DOHH2 (cell line): ENCODE measurements at regions not wholly inside any gene's neighbourhood (a gene's known extent, or its start where the extent isn't known, plus 50 kb on each side); places are given as distances from the start of the nearest gene placed in this dataset.

Experiments used
- H3F3A ChIP-seq: fragments of 200-600 bp; sonication (generic), shearing (Covaris generic); 2 replicates; pipeline ENCODE4 v1.6.0; 2016; ENCODE audit warnings: antibody characterized with exemption, mild to moderate bottlenecking; ENCODE audit not compliant: control insufficient read depth, insufficient read depth
- H3K27ac ChIP-seq: fragments of 200-600 bp; sonication (generic); 2 replicates; pipeline ENCODE4 v1.5.1; 2014; ENCODE audit warnings: low read depth, mild to moderate bottlenecking, low read length, moderate library complexity
- H3K27me3 ChIP-seq: fragments of 200-600 bp; sonication (generic); 2 replicates; pipeline ENCODE4 v1.6.1; 2014; ENCODE audit warnings: mild to moderate bottlenecking, low read length, mixed read lengths; ENCODE audit not compliant: control insufficient read depth
- H3K36me3 ChIP-seq: fragments of 200-600 bp; sonication (generic); 2 replicates; pipeline ENCODE4 v1.6.1; 2014; ENCODE audit warnings: mild to moderate bottlenecking, low read length, moderate library complexity, mixed read lengths; ENCODE audit not compliant: control insufficient read depth
- H3K4me1 ChIP-seq: fragments of 200-600 bp; sonication (generic); 2 replicates; pipeline ENCODE4 v1.6.1; 2014; ENCODE audit warnings: mild to moderate bottlenecking, low read length, mixed read lengths; ENCODE audit not compliant: control insufficient read depth
- H3K4me2 ChIP-seq: fragments of 200-600 bp; sonication (generic); 2 replicates; pipeline ENCODE4 v1.6.0; 2014; ENCODE audit warnings: mild to moderate bottlenecking, low read length, moderate library complexity
- H3K4me3 ChIP-seq: fragments of 200-600 bp; sonication (generic); 2 replicates; pipeline ENCODE4 v1.5.1; 2014; ENCODE audit warnings: mild to moderate bottlenecking, low read length, mixed read lengths
- H3K79me2 ChIP-seq: fragments of 200-600 bp; sonication (generic); 2 replicates; pipeline ENCODE4 v1.6.1; 2014; ENCODE audit warnings: mild to moderate bottlenecking, low read length, mixed read lengths; ENCODE audit not compliant: control insufficient read depth
- H3K9me2 ChIP-seq: fragments of 200-600 bp; sonication (generic); replicated peaks from 2 replicates; pipeline ENCODE4 v1.6.1; 2014; ENCODE audit warnings: mild to moderate bottlenecking, low read length, mixed read lengths; ENCODE audit not compliant: control insufficient read depth
- H3K9me3 ChIP-seq: fragments of 200-600 bp; sonication (generic); 2 replicates; pipeline ENCODE4 v1.6.1; 2014; ENCODE audit warnings: antibody characterized with exemption, low read length, mixed read lengths; ENCODE audit not compliant: control insufficient read depth, insufficient read depth
- H4K20me1 ChIP-seq: fragments of 200-600 bp; sonication (generic); 2 replicates; pipeline ENCODE4 v1.6.0; 2014; ENCODE audit warnings: low read depth, mild to moderate bottlenecking, antibody characterized with exemption, low read length, moderate library complexity; ENCODE audit not compliant: control insufficient read depth, insufficient read depth
- CTCF ChIP-seq: fragments of 200-600 bp; sonication (generic); IDR thresholded peaks from one replicate; pipeline ENCODE4 v1.5.1; 2014; ENCODE audit warnings: antibody characterized with exemption, mild to moderate bottlenecking, low read depth, low read length; ENCODE audit not compliant: poor library complexity, severe bottlenecking
- EZH2phosphoT487 ChIP-seq: fragments of 200-600 bp; sonication (generic); IDR thresholded peaks from 2 replicates; pipeline ENCODE4 v1.6.1; 2017; ENCODE audit warnings: borderline replicate concordance, mild to moderate bottlenecking, antibody characterized with exemption, low read length, moderate library complexity, mixed read lengths

GRCh38 chr1:209229494-209230061 lies 353.9 kb upstream of the CAMK1G start:
- no peaks in the 10 kb centered on the region for H4K20me1 ChIP-seq
- no peaks in the 10 kb centered on the region for H3K79me2 ChIP-seq
- no peaks in the 10 kb centered on the region for H3K27me3 ChIP-seq
- no peak overlapping the region for H3K4me2 ChIP-seq
- H3K27ac ChIP-seq = no peak overlapping the region
- no peak for TF ChIP-seq EZH2phosphoT487
- TF ChIP-seq CTCF = no peak
- H3K4me3 ChIP-seq = no peak overlapping the region
- H3K9me2 ChIP-seq = no peaks in the 10 kb centered on the region
- H3K36me3 ChIP-seq = no peaks in the 10 kb centered on the region
- no peaks in the 10 kb centered on the region for H3K4me1 ChIP-seq
- no peaks in the 10 kb centered on the region for H3F3A ChIP-seq
- H3K9me3 ChIP-seq = no peaks in the 10 kb centered on the region; the same call in 1 of the 2 replicates

- no peak overlapping the region for H3K4me2 ChIP-seq
- H3K36me3 ChIP-seq = no peaks in the 10 kb centered on the region
- no peaks in the 10 kb centered on the region for H3K27me3 ChIP-seq
- no peaks in the 10 kb centered on the region for H3K4me1 ChIP-seq
- H3K9me2 ChIP-seq = no peaks in the 10 kb centered on the region
- no peaks in the 10 kb centered on the region for H3K79me2 ChIP-seq
- no peaks in the 10 kb centered on the region; the same call in 1 of the 2 replicates for H3K9me3 ChIP-seq
- no peaks in the 10 kb centered on the region for H3F3A ChIP-seq
- no peak overlapping the region for H3K4me3 ChIP-seq
- TF ChIP-seq EZH2phosphoT487 = no peak
- TF ChIP-seq CTCF = no peak
- no peaks in the 10 kb centered on the region for H4K20me1 ChIP-seq
- no peak overlapping the region for H3K27ac ChIP-seq
Measured at GRCh38 chr1:209230314-209230713, 353.2 kb upstream of the CAMK1G start.

- Histone ChIP-seq H3K4me3 (no peak overlapping the region), H3K4me1 (no peaks in the 10 kb centered on the region), H3K36me3 (no peaks in the 10 kb centered on the region), H3K4me2 (no peak overlapping the region), H3F3A (no peaks in the 10 kb centered on the region), H4K20me1 (no peaks in the 10 kb centered on the region), H3K27me3 (no peaks in the 10 kb centered on the region), H3K27ac (no peak overlapping the region), H3K9me2 (no peaks in the 10 kb centered on the region), H3K9me3 (no peaks in the 10 kb centered on the region; the same call in 1 of the 2 replicates), H3K79me2 (no peaks in the 10 kb centered on the region)
- no peak for TF ChIP-seq CTCF
- TF ChIP-seq EZH2phosphoT487 = no peak
Measured at GRCh38 chr1:209231476-209232156, 351.9 kb upstream of the CAMK1G start.
